GM21786 (cell line): ENCODE measurements at regions not wholly inside any gene's neighbourhood (a gene's known extent, or its start where the extent isn't known, plus 50 kb on each side); places are given as distances from the start of the nearest gene placed in this dataset.
"Not testable (repeated sequence)": the region's sequence is repeated elsewhere in the genome, so short reads cannot be mapped to it uniquely, and the experiment has no call there.

Experiments
- ATAC-seq: cut with Tn5 transposase; IDR thresholded peaks from one replicate; pipeline ENCODE4 v1.9.1; 2021; ENCODE audit not compliant: unreplicated experiment

DNA sequence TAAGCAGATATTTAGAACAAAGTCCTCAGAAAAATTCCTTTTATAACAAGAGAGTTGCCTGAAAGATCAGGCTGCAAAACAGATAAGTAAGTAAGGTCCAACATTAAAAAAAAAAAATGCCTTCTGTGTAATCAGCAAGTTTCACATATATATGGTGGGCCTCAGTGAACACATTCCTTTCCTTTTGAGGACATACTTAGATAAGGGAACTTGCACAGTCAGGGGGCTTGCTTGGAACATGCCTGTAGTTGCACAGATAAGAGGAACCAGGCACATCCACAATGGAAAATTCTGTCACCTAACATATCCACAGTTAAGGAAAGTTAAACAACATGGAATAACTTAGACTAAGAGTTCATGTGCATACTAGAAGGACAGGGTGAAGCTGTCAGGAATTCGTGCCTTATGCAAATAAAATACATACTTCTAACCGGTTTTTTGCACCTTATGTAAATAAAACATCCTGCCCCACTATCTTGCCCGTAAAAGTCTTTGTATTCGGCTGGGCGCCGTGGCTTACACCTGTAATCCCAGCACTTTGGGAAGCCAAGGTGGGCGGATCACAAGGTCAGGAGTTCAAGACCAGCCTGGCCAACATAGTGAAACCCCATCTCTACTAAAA is 257.3 kb downstream of the ZNF33B start:
- no peak for ATAC-seq

DNA sequence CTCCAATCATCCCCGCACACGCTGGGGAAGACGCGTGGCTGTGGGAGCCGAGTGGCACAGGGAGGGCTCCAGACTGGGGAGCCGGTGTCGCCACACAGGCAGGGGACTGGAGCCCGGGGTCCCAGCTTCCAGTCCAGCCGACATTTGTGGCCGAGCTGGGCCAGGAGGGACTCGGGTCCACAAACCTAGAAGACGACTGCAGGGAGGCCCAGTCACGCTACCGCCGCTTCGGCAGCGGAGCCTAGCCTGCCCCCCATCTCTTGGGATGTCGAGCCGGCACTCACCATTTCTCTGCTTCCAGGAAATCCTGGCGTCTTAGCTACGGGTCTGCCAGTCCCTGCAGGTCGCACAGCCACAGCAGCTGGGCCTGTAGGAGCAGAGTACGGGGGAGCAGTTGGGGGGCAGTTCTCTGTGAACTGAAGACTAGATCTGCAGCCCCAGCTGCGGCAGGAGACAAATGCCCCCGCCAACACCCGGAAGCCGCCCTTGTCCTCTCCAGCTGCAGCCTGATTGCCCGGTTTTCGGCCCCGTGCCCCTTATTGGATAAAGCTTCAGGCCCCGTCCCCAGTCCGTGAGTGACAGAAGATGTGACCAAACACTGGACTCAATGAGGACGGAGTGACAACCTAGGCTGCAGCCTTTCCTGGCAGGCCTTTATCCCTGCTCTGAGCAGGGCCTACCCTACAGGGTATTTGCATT is 270.7 kb downstream of the ZNF33B start:
- ATAC-seq: peak; percentile 97

DNA sequence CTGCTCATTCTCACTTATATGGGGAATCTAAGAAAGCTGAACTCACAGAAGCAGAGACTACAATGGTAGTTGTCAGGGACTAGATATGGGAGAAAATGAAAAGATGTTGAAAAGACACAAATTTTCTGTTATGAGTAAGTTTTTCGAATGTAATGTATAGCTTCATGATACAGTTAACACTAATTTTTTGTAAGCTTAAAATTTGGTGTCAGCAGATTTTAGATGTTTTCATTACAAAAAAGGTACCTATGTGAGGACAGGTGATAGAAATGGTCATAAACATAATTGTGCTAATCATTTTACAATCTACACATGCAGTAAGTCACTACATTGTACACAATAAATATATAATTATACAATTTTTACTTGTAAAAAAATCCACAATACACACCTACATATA is 286.6 kb downstream of the ZNF33B start:
- ATAC-seq: no peak

DNA sequence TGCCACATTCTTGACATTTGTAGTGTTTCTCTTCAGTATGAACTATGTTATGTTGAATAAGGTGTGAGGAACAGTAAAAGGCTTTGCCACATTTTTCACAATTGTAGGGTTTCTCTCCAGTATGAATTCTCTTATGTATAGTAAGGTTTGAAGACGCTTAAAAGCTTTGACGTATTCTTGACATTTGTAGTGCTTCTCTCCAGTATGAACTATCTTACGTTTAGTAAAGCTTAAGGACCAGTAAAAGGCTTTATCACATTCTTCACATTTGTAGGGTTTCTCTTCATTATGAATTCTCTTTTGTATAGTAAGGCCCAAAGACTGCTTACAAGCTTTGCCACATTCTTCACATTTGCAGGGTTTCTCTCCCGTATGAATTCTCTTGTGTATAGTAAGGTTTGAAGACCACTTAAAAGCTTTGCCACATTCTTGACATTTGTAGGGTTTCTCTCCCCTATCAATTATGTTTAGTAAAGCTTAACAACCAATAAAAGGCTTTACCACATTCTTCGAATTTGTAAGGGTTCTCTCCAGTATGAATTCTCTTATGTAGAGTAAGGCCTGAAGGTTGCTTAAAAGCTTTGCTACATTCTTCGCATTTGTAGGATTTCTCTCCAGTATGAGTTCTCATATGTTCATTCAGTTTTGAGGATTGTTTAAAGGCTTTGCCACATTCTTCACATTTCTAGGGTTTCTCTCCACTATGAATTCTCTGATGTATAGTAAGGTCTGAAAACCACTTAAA is 301.6 kb downstream of the ZNF33B start:
- not testable (repeated sequence) for ATAC-seq

DNA sequence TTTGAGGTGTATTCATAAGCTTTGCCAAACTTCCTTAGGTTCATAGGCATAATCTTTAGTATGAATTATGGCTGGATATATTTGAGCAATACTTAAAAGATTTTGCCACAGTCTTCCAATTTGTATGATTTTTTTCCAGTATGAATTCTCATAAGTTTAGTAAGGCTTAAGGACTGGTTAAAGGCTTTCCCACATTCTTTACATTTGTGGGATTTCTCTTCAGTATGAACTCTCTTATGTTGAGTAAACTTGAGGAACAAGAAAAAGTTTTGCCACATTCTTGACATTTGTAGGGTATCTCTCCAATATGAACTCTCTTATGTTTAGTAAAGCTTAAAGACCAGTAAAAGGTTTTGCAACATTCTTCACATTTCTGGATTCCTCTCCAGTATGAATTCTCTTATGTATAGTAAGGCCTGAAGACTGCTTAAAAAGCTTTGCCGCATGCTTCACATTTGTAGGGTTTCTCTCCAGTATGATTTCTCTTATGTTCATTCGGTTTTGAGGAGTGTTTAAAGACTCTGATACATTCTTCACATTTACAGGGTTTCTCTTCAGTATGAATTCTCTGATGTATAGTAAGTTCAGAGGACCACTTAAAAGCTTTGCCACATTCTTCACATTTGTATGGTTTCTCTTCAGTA is 302.6 kb downstream of the ZNF33B start:
- not testable (repeated sequence) for ATAC-seq

DNA sequence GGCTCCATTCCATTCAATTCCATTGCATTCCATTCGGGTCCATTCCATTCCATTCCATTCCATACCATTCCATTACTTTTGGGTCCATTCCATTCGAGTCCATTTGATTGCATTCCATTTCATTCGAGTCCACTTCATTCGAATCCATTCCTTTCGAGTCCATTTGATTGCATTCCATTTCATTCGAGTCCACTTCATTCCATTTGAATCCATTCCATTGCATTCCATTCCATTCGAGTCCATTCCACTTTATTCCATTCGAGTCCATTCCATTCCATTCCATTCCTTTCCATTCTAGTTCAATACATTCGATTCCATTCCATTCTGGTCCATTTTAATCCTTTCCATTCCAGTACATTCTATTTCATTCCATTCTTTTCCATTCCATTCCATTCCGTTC is 334.0 kb downstream of the ZNF33B start:
- ATAC-seq: no peak

DNA sequence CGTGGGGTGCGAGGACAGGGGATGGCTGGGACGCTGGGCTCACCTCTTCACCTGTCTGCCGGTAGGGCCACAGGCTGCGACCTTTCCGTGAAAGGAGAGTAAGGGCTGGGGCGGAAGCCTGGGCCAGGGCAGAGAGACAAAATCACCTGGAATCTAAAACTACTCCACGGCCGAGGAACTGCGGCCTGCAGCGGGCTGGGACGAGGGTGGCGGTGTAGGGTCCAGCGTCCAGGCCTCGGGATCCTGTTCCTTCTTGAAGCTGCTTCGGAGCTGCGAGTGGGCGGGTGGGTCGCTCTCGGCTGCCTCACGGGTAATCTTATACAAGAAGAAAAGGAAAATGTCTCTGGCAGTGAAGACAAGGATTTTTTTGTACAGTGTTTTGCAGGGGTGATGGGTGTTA is 356.5 kb downstream of the ZNF33B start:
- ATAC-seq: not testable (repeated sequence)

DNA sequence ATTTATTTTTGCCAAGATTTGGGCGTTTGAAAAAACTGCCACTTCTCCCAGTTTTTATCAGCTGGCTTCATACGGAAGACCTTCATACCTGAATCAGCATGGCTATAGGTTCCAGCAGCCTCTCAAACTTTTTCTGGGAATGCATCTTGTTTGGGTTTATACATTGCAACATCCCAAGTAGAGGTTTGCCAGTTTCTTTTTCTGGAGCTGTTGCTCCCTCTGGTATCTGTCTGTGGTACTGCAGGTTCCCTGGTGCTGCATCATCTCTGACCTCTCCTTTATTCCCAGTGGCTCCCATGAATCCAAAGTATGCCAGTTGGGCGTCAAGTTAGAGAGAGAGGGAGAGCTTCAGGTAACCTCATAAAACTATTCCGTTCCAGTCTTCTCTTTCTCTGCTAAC is 368.6 kb downstream of the ZNF33B start:
- ATAC-seq: not testable (repeated sequence)

DNA sequence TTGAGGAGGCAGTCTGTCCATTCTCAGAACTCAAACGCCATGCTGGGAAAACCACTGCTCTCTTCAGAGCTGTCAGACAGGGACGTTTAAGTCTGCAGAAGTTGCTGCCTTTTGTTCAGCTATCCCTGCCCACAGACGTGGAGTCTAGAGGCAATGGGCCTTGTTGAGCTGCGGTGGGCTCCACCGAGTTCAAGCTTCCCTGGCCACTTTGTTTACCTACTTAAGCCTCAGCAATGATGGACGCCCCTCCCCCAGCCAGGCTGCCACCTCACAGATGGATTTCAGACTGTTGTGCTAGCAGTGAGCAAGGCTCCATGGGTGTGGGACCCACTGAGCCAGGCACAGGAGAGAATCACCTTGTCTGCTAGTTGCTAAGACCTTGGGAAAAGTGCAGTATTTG is 375.1 kb downstream of the ZNF33B start:
- not testable (repeated sequence) for ATAC-seq

DNA sequence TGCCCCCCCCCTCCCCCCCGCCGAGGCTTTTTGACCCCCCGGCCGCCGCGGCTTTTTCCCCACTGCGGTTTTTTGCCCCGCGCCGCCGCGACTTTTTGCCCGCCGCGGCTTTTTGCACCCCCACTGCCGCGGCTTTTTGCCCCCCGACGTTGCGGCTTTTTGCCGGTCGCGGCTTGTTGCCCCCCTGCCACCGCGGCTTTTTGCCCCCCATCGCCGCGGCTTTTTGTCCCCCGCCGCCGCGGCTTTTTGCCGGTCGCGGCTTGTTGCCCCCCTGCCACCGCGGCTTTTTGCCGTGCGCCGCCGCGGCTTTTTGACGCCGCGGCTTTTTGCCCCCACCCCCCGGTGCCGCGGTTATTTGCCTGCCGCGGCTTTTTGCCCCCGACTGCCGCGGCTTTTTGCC is 395.4 kb downstream of the ZNF33B start:
- ATAC-seq: not testable (repeated sequence)

DNA sequence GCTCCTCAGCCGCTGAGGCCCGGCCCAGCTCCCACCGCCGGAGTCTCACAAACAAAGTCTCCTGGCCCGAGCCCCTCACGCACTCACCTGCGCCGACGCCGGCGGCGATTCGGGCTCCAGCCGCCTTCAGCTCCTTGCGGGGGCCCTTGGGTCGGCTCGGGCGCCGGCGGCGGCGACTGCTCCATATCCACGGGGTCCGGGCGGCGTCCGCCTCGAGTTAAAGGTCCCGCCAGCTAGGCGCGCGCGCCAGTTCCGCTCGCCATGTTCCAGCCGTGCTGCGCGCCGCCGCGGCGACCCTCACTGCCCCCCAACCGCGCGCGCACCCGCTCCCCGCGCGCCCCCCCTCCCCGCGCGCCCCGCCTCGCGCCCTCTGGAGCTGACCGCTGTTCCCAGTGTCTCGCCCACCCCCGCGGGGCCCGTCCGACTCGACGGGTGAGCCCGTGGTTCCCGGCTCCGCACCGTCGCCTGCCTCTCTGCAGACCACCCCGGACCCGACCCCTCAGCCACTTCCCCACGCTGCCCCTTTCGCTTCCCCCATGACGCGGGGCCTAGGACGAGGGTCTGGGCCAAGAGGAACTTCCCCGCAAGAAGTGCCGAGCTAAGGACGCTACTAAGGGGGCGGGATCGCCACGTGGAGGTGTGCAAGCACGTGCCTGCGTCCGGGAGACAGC is 396.1 kb downstream of the ZNF33B start:
- ATAC-seq: no peak

DNA sequence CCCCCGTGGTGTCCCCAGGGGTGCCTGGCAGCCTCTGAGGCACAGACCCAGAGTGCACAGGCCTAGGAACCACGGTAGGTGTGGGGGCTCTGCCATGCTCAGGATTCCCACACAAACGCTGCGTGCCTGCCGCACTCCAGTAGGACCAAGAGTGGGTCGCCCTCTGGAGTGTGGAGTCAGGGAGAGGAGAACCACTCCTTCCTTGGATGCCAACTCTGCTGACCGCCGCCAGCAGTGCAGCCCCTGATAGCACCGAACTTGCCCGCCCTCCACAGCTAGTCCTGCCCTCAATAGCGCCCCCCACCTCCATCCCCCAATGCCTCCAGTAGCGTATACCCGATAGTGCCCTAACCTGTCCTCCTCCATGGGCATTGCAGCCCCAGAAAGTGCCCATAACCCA is 402.0 kb downstream of the ZNF33B start:
- ATAC-seq: not testable (repeated sequence)

DNA sequence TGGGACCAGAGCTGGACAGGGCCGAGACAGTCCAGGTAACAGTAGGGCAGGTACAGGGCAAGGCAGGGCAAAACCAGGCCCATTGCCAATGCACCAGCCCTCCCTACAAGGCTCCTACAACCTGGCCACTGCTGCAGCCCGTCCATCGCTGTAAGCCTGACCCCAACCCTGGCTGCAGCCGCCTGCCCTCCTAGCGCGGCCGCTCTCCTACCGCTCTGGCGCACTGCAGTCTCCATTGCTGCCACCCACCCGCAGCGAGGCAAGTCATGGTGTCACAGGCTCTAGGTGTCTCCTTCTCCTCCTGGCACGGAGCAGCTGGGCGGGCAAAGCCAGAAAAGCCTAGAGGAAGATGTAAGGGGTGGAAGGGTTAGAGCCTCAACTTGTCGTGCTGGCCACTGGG is 402.6 kb downstream of the ZNF33B start:
- not testable (repeated sequence) for ATAC-seq

DNA sequence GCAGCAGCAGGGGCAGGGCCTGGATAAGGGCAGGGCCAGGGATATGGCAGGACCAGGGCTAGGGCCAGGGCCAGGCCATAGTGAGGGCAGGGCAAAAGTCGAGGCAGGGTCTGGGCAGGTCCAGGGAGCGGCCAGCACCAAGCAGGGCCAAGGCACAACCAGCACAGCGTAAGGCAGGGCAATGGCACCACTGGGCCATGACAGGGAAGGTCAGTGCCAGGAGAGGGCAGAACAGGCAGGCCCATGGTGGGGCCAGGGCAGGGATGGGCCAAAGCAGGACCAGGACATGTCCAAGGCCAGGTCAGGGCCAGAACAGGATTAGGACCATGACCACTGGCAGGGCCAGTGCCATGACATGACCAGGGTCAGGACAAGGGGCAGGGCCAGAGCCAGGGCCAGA is 403.1 kb downstream of the ZNF33B start:
- not testable (repeated sequence) for ATAC-seq

DNA sequence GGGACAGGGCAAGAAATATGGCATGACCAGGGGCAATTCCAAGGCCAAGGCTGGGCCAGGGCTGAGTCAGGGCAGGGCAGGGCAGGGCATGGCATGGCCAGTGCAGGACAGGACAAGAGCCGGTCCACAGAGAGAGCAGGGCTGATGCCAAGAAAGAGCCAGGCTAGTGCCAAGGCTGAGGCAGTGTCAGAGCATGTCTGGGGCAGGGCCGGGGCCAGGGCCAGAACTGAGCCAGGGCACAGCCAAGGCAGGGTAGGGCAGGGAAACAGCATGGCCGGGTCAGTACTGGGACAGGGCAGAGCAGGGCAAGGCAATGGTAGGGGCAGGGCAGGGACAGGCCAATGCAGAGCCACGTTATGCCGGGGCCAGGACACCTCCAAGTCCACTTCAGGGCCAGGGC is 403.9 kb downstream of the ZNF33B start:
- ATAC-seq: not testable (repeated sequence)

DNA sequence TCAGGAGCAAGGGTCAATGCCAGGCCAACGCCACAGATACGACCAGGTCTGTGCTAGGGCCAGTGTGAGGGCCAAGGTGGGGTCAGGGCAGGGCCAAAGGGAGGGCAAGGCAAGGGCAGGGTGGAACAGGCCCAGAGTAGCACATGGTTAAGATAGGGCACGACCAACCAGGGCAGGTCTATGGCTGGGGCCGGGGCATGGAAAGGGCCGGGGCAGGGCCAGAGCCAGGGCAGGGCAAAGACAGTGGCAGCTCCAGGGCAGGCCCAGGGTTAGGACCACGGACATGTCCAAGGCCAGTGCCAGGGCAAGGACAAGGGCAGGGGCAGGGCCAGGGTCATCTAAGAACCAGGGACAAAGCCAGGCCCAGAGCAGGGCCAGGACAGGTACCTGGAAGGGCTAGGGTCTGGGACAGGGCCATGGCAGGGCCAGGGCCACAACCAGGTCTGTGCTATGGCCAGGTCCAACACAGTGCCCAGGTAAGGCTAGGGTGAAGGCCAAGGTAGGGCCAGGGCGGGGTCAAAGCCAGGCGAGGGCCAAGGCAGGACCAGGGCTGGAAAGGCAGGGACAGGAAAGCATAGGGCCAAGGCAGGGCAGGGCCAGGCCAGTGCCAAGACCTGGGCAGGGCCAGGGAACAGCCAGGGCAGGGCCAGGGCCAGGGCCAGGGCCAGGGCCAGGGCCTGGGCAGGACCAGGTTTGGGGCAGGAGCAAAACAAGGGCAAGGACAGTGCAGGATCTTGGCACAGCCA is 404.7 kb downstream of the ZNF33B start:
- ATAC-seq: not testable (repeated sequence)

DNA sequence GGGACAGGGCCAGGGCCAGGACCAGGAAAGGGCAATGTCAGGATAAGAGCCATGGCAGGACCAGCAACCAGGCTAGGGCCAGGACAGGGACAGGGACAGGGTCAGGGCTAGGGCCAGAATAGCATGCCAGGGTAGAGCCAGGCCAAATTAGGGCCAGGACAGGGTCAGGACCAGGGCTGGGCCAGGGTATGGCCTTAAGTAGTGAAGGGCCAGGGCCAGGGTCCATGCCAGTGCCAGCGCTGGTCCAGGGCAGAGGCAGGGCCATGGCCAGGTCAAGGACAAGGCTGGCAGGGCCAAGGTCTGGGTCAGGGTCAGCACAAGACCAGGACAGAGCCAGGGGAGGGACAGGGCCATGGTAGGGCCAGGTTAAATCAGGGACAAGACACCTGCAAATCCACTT is 405.4 kb downstream of the ZNF33B start:
- not testable (repeated sequence) for ATAC-seq

DNA sequence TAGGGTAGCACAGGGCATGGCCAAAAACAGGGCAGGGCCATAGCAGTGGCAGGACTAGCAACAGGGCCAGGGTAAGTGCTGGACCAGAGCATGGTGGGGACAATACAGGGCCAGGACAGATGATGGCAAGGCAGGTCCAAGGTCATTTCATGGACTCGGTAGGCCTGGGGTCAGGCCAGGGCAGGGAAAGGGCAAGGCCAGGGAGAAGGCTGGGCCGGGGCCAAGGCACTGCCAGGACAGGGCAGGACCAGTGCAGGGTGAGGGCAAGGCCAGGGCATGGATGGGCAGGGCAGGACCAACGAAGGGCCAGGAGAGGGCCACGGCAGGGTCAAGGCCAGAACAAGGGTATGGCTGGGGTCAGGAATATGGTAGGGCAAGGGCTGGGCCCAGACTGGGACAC is 407.6 kb downstream of the ZNF33B start:
- ATAC-seq: not testable (repeated sequence)

DNA sequence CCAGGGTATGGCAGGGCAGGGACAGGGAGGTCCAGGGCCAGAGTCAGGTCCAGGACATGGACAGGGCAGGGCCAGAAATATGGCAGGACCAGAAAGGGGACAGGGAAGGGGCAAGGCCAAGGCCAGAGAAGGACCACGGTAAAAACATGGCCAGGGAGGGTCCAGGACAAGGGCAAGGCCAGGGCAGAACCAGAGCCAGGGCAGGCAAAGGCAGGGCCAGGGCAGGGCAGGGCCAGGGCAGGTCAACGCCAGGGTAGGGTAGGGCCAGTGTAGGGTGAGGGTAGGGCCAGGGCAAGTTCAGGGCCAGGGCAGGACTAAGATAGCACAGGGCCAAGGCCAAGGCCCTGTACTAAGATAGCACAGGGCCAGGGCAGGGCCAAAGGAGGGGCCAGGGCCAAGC is 408.3 kb downstream of the ZNF33B start:
- not testable (repeated sequence) for ATAC-seq

DNA sequence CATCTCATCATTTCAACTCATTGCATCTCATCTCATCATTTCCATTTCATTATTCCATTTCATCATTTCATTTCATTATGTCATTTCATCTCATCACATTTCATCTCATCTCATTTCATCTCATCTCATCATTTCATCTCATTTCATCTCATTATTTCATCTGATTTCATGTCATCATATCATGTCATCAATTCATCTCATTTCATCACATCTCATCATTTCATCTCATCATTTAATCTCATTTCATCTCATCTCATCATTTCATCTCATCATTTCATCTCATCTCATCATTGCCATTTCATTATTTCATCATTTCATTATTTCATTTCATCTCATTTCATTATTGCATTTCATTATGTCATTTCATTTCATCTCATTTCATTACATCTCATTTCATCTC is 410.5 kb downstream of the ZNF33B start:
- ATAC-seq: not testable (repeated sequence)
